ENCODE measurements at regions not wholly inside any gene's neighbourhood (a gene's known extent, or its start where the extent isn't known, plus 50 kb on each side); places are given as distances from the start of the nearest gene placed in this dataset.

- Histone ChIP-seq H3K9me3 (no peaks in the 10 kb centered on the region), H3K4me3 (replicated peaks in 1 of 3) (no peak overlapping the region), H3K27me3 (no peaks in the 10 kb centered on the region), H3K4me1 (no peaks in the 10 kb centered on the region), H3K27ac (no peak overlapping the region), H3K36me3 (no peaks in the 10 kb centered on the region)
- intact Hi-C loops (cut with DNase I) = no loop called here
- 56 to 64% methylated on average over 4 of the region's 4 CpGs for WGBS, 2 donors
- TF ChIP-seq POLR2A (IDR thresholded peaks at IDR 0.05) = no peak
- TF ChIP-seq, protein P1, sequence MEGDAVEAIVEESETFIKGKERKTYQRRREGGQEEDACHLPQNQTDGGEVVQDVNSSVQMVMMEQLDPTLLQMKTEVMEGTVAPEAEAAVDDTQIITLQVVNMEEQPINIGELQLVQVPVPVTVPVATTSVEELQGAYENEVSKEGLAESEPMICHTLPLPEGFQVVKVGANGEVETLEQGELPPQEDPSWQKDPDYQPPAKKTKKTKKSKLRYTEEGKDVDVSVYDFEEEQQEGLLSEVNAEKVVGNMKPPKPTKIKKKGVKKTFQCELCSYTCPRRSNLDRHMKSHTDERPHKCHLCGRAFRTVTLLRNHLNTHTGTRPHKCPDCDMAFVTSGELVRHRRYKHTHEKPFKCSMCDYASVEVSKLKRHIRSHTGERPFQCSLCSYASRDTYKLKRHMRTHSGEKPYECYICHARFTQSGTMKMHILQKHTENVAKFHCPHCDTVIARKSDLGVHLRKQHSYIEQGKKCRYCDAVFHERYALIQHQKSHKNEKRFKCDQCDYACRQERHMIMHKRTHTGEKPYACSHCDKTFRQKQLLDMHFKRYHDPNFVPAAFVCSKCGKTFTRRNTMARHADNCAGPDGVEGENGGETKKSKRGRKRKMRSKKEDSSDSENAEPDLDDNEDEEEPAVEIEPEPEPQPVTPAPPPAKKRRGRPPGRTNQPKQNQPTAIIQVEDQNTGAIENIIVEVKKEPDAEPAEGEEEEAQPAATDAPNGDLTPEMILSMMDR (IDR thresholded peaks at IDR 0.05) = no peak
- no peak for DNase-seq
Observed at GRCh38 chr4:43458293-43458692, 565.8 kb downstream of the GRXCR1 start.

DNA sequence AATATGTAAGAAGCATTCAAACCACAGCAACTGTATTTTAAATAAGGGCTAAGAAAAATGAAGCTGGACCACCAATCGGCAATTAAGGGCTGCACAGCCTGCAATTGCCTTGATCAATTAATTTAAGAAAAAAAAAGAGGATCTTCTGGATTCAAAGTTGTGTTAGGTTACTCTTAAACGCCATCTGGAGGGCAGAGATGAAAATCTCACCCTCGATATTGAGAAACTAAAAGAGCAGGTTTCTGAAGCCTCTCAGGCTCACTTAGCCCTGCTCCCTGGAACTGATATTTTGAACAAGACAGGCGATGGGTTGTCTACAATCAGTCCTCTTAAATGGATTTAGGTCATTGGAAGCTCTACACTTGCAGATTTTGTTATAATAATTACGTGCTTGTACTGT, 579.4 kb downstream of the GRXCR1 start:
- no peak overlapping the region for H3K4me3 ChIP-seq (replicated peaks in 1 of 3)
- DNase-seq = no peak
- no peak overlapping the region for H3K27ac ChIP-seq
- intact Hi-C loops (cut with DNase I) = no loop called here
- no peaks in the 10 kb centered on the region for H3K36me3 ChIP-seq
- no peaks in the 10 kb centered on the region for H3K27me3 ChIP-seq
- WGBS, 2 donors = 71 to 77% methylated on average over 5 of the region's 5 CpGs
- no peak for TF ChIP-seq POLR2A (IDR thresholded peaks at IDR 0.05)
- TF ChIP-seq, protein P1 (IDR thresholded peaks at IDR 0.05) = no peak
- H3K4me1 ChIP-seq = no peaks in the 10 kb centered on the region
- H3K9me3 ChIP-seq = no peaks in the 10 kb centered on the region

DNA sequence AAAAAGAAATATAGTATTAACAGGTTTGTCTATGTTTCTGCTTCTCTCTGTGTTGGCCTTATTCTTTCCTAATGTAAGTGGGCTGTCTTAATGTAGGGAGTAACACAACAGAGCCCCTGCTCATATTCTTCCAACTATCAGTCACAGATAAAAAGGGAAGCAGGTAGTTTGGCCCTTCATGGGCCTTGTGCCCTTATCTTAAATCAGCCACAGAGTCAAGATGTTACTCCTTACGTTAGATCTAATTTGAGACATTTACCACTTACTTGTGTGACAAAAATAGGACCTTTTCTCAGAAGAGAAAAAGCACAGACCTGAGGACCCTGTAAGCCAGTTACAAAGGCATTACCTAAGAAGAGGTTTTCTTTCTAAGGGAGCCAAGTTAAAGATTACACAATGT, 589.0 kb downstream of the GRXCR1 start:
- TF ChIP-seq, protein P1 (IDR thresholded peaks at IDR 0.05) = no peak
- TF ChIP-seq POLR2A (IDR thresholded peaks at IDR 0.05) = no peak
- Histone ChIP-seq H3K4me3 (replicated peaks in 1 of 3) (no peak overlapping the region), H3K27ac (no peak overlapping the region), H3K27me3 (no peaks in the 10 kb centered on the region), H3K9me3 (no peaks in the 10 kb centered on the region), H3K36me3 (no peaks in the 10 kb centered on the region), H3K4me1 (no peaks in the 10 kb centered on the region)
- intact Hi-C loops (cut with DNase I) = no loop called here
- DNase-seq = no peak
- WGBS, 2 donors = 59 to 62% methylated on average over 1 of the region's 1 CpG

- Histone ChIP-seq H3K36me3 (no peaks in the 10 kb centered on the region), H3K27me3 (no peaks in the 10 kb centered on the region), H3K4me3 (replicated peaks in 1 of 3) (no peak overlapping the region), H3K4me1 (no peaks in the 10 kb centered on the region), H3K27ac (no peak overlapping the region), H3K9me3 (no peaks in the 10 kb centered on the region)
- DNase-seq = no peak
- TF ChIP-seq POLR2A (IDR thresholded peaks at IDR 0.05) = no peak
- TF ChIP-seq, protein P1 (IDR thresholded peaks at IDR 0.05) = no peak
- intact Hi-C loops (cut with DNase I) = no loop called here
- 43 to 53% methylated on average over 4 of the region's 4 CpGs for WGBS, 2 donors
Observed at GRCh38 chr4:43485196-43485595, 592.7 kb downstream of the GRXCR1 start.

DNA sequence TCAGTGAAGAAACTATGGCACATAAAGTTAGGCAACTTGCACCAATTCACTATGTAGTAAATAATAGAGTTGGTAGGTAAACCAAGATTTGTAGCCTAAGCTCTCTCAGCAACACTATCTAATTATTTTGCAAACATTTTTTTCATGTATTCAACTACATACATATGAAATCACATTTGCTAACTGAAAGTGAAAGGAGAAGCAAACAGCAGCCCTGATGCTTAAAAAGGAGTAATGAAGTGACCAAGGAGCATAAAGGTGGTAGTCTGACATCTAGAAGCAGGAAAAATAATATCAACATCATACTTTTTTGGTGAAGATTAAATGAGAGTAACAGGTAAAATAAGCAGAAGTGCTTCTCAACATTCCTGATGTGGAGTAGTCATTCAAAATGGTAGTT, 603.7 kb downstream of the GRXCR1 start:
- intact Hi-C loops (cut with DNase I) = no loop called here
- H3K27me3 ChIP-seq = no peaks in the 10 kb centered on the region
- H3K4me3 ChIP-seq (replicated peaks in 1 of 3) = no peak overlapping the region
- DNase-seq = no peak
- H3K36me3 ChIP-seq = no peaks in the 10 kb centered on the region
- no peaks in the 10 kb centered on the region for H3K4me1 ChIP-seq
- H3K9me3 ChIP-seq = no peaks in the 10 kb centered on the region
- TF ChIP-seq, protein P1 (IDR thresholded peaks at IDR 0.05) = no peak
- no peak for TF ChIP-seq POLR2A (IDR thresholded peaks at IDR 0.05)
- no peak overlapping the region for H3K27ac ChIP-seq
